VCaP (cell line): ENCODE measurements at regions not wholly inside any gene's neighbourhood (a gene's known extent, or its start where the extent isn't known, plus 50 kb on each side); places are given as distances from the start of the nearest gene placed in this dataset.

Source experiments
- H3K27ac ChIP-seq: fragments of 450-650 bp; 2 replicates; pipeline ENCODE4 v1.5.1; 2017
- TF ChIP-seq, protein P1 (sequence below): fragments of 450-650 bp; conservative IDR thresholded peaks from 2 replicates; pipeline ENCODE4 v1.5.1; 2017; ENCODE audit warnings: mild to moderate bottlenecking, moderate library complexity

DNA sequence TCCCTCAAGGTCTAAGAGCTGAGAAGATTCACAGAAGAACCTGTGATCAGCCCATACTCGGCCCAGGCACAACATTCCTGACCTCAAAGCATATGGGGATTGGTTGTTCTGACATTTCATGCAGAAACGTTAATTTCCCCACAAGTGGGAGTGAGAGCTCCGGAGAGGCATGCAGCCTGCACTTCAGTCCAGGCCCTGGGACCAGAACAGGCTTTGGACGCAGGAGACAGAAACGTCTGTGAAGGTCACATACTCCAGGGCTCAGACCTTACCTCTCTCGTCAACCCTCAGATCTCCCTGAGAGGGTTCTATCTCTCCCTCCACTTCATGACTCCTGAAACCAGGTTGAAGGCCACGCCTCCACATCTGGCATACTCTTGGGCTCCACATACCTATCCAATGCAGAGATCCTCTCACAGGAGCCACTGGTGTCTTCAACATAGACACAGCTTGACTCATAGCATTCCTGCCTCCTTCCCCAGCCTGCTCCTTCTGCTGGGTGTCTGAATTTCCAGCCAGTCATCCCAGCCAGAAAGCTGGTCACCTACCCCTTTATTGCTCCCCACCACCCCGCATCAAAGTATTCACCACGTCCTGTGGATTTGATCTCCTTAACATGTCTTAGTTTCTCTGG, 149.2 kb downstream of the OMA1 start:
- no peak overlapping the region for H3K27ac ChIP-seq
- TF ChIP-seq, protein P1, sequence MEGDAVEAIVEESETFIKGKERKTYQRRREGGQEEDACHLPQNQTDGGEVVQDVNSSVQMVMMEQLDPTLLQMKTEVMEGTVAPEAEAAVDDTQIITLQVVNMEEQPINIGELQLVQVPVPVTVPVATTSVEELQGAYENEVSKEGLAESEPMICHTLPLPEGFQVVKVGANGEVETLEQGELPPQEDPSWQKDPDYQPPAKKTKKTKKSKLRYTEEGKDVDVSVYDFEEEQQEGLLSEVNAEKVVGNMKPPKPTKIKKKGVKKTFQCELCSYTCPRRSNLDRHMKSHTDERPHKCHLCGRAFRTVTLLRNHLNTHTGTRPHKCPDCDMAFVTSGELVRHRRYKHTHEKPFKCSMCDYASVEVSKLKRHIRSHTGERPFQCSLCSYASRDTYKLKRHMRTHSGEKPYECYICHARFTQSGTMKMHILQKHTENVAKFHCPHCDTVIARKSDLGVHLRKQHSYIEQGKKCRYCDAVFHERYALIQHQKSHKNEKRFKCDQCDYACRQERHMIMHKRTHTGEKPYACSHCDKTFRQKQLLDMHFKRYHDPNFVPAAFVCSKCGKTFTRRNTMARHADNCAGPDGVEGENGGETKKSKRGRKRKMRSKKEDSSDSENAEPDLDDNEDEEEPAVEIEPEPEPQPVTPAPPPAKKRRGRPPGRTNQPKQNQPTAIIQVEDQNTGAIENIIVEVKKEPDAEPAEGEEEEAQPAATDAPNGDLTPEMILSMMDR = no peak

DNA sequence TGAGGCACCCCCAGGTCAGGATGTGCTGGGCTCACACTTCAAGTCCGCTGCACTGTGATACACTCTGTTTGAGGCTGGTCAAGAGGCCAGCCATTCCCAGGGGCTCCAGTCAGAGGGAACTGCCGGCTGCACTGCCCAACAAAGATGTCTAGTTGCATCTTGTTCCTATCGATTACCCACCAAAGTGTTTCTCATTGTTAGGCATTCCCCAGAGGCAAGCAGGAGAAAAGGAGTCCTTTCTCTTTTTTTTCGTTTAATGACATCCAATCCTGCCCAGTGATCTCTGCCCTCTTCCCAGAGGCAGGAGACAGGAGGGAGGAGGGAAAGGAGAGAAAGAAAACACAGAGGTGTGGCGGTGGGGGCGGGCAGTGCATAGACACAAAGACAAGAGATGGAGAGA, 150.4 kb downstream of the OMA1 start:
- no peak overlapping the region for H3K27ac ChIP-seq
- TF ChIP-seq, protein P1 = no peak

DNA sequence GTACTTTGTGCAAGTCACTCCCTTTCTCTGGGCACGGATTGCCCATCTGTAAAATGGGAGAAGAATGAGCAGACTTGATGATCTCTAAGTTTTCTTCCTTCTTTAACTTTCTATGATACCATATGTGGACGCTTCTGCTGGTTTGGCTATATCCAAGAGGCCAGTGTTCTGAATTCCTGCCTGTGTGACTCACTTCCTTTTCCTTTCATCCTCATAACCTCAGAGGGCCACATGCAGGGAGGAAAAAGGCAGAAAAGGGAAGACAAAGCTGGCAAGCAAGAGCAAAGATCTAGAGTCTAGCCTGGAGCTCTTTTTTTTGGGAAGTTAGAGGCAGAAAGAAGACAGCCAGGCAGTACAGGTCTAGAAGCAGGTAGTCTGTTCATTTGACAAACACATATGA, 151.2 kb downstream of the OMA1 start:
- H3K27ac ChIP-seq = no peak overlapping the region
- TF ChIP-seq, protein P1 = no peak

DNA sequence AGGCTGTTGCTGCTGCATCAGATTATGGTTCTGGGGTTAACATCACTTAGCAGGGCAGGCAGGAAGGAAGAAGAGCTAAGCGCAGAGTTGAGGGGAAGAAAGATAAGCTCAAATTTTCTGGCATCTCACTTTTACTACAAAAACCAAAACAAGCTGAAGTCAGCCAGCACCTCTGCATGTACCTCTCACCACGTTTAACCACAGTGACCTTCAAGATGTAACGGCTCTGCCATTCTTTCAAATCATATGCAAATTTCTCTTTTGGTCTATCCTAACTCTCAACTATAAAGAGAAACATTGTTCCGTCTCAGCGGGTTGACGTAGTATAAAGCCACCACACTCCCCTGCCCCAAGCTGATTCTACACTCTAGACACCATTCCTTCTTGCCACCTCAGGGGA, 154.4 kb downstream of the OMA1 start:
- H3K27ac ChIP-seq = no peak overlapping the region
- TF ChIP-seq, protein P1 = no peak

DNA sequence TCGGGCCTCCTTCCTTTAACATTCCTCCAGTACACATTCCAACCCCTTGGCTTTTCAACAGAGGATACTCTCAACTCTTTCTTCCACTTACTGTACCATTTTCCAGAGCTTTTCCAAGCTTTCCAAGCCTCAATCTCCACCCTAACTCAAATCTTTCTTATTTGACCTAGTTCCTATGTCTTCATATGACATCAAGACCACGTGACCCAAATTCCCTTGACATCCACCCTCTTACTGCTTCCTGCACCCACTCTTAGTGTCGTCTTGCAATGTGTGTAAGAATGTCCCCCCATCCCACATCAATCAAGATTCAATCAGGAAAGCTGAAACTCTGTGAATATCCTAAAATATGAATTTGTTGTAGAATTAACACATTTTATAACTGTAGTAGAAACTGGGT, 155.0 kb downstream of the OMA1 start:
- H3K27ac ChIP-seq = no peak overlapping the region
- TF ChIP-seq, protein P1 = no peak

DNA sequence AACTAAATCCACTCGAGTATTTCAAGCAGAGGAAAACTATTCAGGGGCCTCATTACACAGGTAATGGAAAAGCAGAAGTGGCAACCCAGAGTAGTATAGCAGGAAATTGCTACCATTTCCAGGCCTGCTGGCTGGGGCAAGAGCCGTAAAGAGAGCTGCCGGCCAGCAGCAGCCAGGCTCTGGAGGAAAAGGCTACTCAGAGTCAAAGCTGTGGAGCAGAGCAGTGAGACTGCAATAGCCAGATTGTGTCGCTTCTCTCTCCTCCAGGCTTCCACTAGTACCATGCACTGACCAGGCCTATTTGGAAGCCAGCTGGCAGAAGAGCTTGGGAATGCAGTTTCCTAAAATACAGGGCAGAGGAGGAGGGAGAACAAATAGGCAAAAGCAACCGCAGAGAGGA, 155.5 kb downstream of the OMA1 start:
- TF ChIP-seq, protein P1 = no peak
- H3K27ac ChIP-seq = no peak overlapping the region

DNA sequence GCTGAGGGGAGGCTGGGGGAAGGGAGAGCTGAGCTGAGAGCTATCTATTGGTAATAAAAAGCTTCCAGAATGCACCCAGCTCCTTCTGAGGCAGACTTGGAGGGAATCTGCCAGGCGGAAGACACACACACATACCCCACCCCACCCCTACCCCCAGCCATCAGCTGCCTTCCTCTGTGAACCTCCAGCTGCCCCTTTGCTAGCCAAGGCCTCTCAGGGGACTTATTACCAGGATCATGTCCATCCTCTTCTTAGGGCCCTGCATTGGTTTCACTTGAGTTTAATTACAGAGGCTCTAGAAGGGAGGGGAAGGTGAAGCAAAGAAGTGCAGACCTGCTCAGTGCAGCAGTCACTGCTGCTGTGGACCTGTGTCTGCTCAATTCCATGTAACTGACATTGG, 156.4 kb downstream of the OMA1 start:
- TF ChIP-seq, protein P1 = no peak
- no peak overlapping the region for H3K27ac ChIP-seq

DNA sequence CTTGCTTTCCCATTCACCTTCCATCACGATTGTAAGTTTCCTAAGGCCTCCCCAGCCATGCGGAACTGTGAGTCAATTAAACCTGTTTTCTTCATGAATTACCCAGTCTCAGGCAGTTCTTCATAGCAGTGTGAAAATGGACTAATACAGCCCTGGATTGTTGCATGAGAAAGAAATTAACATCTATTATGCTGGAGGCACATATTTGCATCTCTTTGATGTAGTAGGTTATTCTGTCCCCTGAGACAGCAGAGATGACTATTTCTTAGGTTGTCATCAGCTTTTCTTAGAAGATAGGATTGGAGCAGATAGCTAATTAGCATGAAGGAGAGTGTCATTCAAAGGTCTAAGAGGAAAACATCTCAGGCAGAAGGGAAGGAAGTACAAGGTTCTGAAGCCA, 166.2 kb downstream of the OMA1 start:
- TF ChIP-seq, protein P1 = no peak
- H3K27ac ChIP-seq = no peak overlapping the region
